Breast epithelium (tissue), 3 donors: ENCODE measurements at regions not wholly inside any gene's neighbourhood (a gene's known extent, or its start where the extent isn't known, plus 50 kb on each side); places are given as distances from the start of the nearest gene placed in this dataset.

Experiments
- POLR2AphosphoS5 ChIP-seq, 3 donors: sonication (generic); formaldehyde crosslinking; IDR thresholded peaks; one replicate each; pipeline ENCODE4 v1.6.1; 2017; ENCODE audit warnings: antibody characterized with exemption in 3 of 3
- TF ChIP-seq, protein P1 (sequence below), 3 donors: fragments of 450-650 bp; IDR thresholded peaks; one replicate each; pipeline ENCODE4 v1.5.1; 2016 to 2017; ENCODE audit warnings: antibody characterized with exemption in 3 of 3, mild to moderate bottlenecking in 3 of 3, moderate library complexity in 3 of 3

- TF ChIP-seq, protein P1, sequence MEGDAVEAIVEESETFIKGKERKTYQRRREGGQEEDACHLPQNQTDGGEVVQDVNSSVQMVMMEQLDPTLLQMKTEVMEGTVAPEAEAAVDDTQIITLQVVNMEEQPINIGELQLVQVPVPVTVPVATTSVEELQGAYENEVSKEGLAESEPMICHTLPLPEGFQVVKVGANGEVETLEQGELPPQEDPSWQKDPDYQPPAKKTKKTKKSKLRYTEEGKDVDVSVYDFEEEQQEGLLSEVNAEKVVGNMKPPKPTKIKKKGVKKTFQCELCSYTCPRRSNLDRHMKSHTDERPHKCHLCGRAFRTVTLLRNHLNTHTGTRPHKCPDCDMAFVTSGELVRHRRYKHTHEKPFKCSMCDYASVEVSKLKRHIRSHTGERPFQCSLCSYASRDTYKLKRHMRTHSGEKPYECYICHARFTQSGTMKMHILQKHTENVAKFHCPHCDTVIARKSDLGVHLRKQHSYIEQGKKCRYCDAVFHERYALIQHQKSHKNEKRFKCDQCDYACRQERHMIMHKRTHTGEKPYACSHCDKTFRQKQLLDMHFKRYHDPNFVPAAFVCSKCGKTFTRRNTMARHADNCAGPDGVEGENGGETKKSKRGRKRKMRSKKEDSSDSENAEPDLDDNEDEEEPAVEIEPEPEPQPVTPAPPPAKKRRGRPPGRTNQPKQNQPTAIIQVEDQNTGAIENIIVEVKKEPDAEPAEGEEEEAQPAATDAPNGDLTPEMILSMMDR (IDR thresholded peaks at IDR 0.05) = no peak
- TF ChIP-seq POLR2AphosphoS5 (IDR thresholded peaks at IDR 0.05) = no peak
Observed at GRCh38 chr14:48349689-48350088, 674.3 kb upstream of the MDGA2 start.
